ENCODE measurements at regions not wholly inside any gene's neighbourhood (a gene's known extent, or its start where the extent isn't known, plus 50 kb on each side); places are given as distances from the start of the nearest gene placed in this dataset.

DNA sequence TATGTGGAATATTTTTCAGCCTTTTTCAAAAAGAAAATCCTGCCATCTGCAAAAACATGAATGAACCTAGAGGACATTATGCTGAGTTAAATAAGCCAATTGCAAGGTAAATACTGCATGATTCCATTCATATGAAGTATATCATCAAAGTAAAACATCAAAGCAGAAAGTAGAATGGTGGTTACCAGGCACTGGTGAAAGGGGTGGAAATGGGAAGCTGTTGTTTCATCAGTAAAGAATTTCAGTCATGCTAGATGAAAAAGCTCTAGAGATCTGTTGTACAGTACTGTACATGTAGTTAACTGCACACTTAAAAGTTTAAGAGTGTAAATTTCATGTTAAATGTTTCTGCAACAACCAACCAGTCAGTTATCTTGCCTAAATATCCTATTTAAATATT, 196.8 kb upstream of the ADGRL3 start:
- TF ChIP-seq, protein P1, sequence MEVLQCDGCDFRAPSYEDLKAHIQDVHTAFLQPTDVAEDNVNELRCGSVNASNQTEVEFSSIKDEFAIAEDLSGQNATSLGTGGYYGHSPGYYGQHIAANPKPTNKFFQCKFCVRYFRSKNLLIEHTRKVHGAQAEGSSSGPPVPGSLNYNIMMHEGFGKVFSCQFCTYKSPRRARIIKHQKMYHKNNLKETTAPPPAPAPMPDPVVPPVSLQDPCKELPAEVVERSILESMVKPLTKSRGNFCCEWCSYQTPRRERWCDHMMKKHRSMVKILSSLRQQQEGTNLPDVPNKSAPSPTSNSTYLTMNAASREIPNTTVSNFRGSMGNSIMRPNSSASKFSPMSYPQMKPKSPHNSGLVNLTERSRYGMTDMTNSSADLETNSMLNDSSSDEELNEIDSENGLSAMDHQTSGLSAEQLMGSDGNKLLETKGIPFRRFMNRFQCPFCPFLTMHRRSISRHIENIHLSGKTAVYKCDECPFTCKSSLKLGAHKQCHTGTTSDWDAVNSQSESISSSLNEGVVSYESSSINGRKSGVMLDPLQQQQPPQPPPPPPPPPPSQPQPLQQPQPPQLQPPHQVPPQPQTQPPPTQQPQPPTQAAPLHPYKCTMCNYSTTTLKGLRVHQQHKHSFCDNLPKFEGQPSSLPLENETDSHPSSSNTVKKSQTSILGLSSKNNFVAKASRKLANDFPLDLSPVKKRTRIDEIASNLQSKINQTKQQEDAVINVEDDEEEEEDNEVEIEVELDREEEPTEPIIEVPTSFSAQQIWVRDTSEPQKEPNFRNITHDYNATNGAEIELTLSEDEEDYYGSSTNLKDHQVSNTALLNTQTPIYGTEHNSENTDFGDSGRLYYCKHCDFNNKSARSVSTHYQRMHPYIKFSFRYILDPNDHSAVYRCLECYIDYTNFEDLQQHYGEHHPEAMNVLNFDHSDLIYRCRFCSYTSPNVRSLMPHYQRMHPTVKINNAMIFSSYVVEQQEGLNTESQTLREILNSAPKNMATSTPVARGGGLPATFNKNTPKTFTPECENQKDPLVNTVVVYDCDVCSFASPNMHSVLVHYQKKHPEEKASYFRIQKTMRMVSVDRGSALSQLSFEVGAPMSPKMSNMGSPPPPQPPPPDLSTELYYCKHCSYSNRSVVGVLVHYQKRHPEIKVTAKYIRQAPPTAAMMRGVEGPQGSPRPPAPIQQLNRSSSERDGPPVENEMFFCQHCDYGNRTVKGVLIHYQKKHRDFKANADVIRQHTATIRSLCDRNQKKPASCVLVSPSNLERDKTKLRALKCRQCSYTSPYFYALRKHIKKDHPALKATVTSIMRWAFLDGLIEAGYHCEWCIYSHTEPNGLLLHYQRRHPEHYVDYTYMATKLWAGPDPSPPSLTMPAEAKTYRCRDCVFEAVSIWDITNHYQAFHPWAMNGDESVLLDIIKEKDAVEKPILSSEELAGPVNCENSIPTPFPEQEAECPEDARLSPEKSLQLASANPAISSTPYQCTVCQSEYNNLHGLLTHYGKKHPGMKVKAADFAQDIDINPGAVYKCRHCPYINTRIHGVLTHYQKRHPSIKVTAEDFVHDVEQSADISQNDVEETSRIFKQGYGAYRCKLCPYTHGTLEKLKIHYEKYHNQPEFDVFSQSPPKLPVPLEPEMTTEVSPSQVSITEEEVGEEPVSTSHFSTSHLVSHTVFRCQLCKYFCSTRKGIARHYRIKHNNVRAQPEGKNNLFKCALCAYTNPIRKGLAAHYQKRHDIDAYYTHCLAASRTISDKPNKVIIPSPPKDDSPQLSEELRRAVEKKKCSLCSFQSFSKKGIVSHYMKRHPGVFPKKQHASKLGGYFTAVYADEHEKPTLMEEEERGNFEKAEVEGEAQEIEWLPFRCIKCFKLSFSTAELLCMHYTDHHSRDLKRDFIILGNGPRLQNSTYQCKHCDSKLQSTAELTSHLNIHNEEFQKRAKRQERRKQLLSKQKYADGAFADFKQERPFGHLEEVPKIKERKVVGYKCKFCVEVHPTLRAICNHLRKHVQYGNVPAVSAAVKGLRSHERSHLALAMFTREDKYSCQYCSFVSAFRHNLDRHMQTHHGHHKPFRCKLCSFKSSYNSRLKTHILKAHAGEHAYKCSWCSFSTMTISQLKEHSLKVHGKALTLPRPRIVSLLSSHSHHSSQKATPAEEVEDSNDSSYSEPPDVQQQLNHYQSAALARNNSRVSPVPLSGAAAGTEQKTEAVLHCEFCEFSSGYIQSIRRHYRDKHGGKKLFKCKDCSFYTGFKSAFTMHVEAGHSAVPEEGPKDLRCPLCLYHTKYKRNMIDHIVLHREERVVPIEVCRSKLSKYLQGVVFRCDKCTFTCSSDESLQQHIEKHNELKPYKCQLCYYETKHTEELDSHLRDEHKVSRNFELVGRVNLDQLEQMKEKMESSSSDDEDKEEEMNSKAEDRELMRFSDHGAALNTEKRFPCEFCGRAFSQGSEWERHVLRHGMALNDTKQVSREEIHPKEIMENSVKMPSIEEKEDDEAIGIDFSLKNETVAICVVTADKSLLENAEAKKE (CRISPR knock-in tag; IDR thresholded peaks at IDR 0.05), result no peak
- TF ChIP-seq, protein P2, sequence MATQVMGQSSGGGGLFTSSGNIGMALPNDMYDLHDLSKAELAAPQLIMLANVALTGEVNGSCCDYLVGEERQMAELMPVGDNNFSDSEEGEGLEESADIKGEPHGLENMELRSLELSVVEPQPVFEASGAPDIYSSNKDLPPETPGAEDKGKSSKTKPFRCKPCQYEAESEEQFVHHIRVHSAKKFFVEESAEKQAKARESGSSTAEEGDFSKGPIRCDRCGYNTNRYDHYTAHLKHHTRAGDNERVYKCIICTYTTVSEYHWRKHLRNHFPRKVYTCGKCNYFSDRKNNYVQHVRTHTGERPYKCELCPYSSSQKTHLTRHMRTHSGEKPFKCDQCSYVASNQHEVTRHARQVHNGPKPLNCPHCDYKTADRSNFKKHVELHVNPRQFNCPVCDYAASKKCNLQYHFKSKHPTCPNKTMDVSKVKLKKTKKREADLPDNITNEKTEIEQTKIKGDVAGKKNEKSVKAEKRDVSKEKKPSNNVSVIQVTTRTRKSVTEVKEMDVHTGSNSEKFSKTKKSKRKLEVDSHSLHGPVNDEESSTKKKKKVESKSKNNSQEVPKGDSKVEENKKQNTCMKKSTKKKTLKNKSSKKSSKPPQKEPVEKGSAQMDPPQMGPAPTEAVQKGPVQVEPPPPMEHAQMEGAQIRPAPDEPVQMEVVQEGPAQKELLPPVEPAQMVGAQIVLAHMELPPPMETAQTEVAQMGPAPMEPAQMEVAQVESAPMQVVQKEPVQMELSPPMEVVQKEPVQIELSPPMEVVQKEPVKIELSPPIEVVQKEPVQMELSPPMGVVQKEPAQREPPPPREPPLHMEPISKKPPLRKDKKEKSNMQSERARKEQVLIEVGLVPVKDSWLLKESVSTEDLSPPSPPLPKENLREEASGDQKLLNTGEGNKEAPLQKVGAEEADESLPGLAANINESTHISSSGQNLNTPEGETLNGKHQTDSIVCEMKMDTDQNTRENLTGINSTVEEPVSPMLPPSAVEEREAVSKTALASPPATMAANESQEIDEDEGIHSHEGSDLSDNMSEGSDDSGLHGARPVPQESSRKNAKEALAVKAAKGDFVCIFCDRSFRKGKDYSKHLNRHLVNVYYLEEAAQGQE (IDR thresholded peaks at IDR 0.05; ENCODE audit: unreplicated experiment), result no peak
- no peak overlapping the region for H3K27ac Mint-ChIP-seq
- DNase-seq (ENCODE audit: low spot score) (no peak), ATAC-seq (no peak)
- peaks cover 4% of the 10 kb centered on the region; the same call in 1 of the 2 replicates for H3K9me2 ChIP-seq (ENCODE audit: insufficient read depth)
- H3K27me3 ChIP-seq (ENCODE audit: insufficient read depth), result no peaks in the 10 kb centered on the region
- no peak overlapping the region for H3K4me3 ChIP-seq
- H3K4me2 ChIP-seq, result no peak overlapping the region
- no peaks in the 10 kb centered on the region for H4K20me1 ChIP-seq (replicated peaks; ENCODE audit: insufficient read depth)
- no peaks in the 10 kb centered on the region for H3K36me3 ChIP-seq (ENCODE audit: insufficient read depth)
- no peaks in the 10 kb centered on the region for H3K4me1 Mint-ChIP-seq
- H3F3A ChIP-seq (replicated peaks; ENCODE audit: low read depth), result no peaks in the 10 kb centered on the region
- H3K36me3 Mint-ChIP-seq (ENCODE audit: low read depth), result peaks cover 3% of the 10 kb centered on the region; the same call in 1 of the 3 replicates
- no peaks in the 10 kb centered on the region for H3K27me3 Mint-ChIP-seq (ENCODE audit: insufficient read depth, low read depth, poor library complexity)
- no peaks in the 10 kb centered on the region for H3K4me1 ChIP-seq (ENCODE audit: insufficient read depth)
- peaks cover 15% of the 10 kb centered on the region; the same call in 2 of the 3 replicates for H3K9me3 Mint-ChIP-seq
- H3K27ac ChIP-seq (ENCODE audit: low read depth), result no peak overlapping the region
- no peaks in the 10 kb centered on the region for H3K79me2 ChIP-seq (replicated peaks; ENCODE audit: insufficient read depth)
- H2AFZ ChIP-seq, result no peak overlapping the region
- H3K4me3 Mint-ChIP-seq, result no peak overlapping the region
